Kidney epithelial cell (primary cell): ENCODE measurements at regions not wholly inside any gene's neighbourhood (a gene's known extent, or its start where the extent isn't known, plus 50 kb on each side); places are given as distances from the start of the nearest gene placed in this dataset.

Experiments used
- DNase-seq: peaks from one replicate; pipeline ENCODE4 v3.0.0-alpha.2; 2010; ENCODE audit warnings: low read depth
- H3K27me3 ChIP-seq: 2 replicates; pipeline ENCODE4 v1.6.0; 2011; ENCODE audit warnings: low read length; ENCODE audit not compliant: control insufficient read depth, insufficient read depth
- H3K36me3 ChIP-seq: 2 replicates; pipeline ENCODE4 v1.5.1; 2011; ENCODE audit warnings: low read length; ENCODE audit not compliant: control insufficient read depth, insufficient read depth
- H3K4me3 ChIP-seq: 2 replicates; pipeline ENCODE4 v1.5.1; 2011; ENCODE audit warnings: low read depth, mild to moderate bottlenecking, control low read depth, low read length
- TF ChIP-seq, protein P1 (sequence below): IDR thresholded peaks from 2 replicates; pipeline ENCODE4 v1.5.1; 2011; ENCODE audit warnings: mild to moderate bottlenecking, moderate library complexity, low read length, control low read depth, inconsistent platforms; ENCODE audit not compliant: insufficient read depth, poor library complexity, severe bottlenecking

DNA sequence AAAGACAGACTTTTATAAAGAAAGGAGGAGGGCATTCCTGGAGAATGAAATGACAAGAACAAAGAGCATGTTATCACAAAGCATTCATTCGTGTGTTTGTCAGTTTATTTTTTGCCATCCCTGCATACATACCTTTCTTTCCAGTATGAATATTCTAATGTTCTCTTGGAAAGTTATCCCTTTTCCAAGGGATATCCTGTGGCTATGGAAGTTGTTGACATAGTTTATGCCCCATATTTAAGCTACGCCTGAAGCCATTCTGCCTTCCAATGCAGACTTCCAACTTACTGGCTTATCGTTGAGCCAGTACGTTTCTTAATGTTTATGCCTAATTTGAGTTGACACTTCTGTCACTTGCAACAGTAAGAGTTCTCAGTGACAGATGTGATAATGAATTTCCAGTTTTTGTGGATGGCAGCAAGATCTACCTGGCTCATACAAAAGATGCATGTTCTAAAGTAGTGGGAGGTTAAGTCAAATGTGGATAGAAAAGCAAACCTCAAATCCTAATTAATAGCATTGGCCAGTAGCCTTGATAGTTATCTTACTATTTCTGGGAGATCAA is 133.3 kb upstream of the ANO3 start:
- Histone ChIP-seq H3K36me3 (no peaks in the 10 kb centered on the region), H3K4me3 (no peak overlapping the region), H3K27me3 (no peaks in the 10 kb centered on the region)
- TF ChIP-seq, protein P1, sequence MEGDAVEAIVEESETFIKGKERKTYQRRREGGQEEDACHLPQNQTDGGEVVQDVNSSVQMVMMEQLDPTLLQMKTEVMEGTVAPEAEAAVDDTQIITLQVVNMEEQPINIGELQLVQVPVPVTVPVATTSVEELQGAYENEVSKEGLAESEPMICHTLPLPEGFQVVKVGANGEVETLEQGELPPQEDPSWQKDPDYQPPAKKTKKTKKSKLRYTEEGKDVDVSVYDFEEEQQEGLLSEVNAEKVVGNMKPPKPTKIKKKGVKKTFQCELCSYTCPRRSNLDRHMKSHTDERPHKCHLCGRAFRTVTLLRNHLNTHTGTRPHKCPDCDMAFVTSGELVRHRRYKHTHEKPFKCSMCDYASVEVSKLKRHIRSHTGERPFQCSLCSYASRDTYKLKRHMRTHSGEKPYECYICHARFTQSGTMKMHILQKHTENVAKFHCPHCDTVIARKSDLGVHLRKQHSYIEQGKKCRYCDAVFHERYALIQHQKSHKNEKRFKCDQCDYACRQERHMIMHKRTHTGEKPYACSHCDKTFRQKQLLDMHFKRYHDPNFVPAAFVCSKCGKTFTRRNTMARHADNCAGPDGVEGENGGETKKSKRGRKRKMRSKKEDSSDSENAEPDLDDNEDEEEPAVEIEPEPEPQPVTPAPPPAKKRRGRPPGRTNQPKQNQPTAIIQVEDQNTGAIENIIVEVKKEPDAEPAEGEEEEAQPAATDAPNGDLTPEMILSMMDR = no peak
- DNase-seq = no peak

- no peak overlapping the region for H3K4me3 ChIP-seq
- TF ChIP-seq, protein P1 = no peak
- no peaks in the 10 kb centered on the region for H3K36me3 ChIP-seq
- no peak for DNase-seq
- no peaks in the 10 kb centered on the region for H3K27me3 ChIP-seq
Observed at GRCh38 chr11:26199331-26200095, 132.4 kb upstream of the ANO3 start.

- peak; percentile 35 for DNase-seq
Observed at GRCh38 chr11:26201411-26201810, 130.5 kb upstream of the ANO3 start.

DNA sequence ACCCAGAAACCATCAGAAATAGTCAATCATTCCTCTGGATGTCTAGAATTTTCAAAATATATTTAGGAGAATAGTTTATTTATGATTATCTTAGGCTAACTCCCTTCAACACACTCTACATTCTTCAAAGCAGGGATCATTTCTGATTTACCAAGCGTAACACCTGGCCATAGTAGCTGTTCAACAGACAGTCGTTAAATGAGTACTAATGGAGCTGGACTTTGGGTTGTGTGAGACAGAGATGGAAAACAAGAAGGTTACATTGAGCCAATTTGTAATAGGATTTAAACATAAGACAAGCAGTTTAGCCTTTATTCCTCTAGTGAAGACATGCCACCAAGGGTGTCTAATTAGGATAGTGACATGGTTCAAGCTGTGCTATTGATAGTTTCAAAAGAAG is 129.2 kb upstream of the ANO3 start:
- no peak overlapping the region for H3K4me3 ChIP-seq
- TF ChIP-seq, protein P1 = no peak
- DNase-seq = no peak
- no peaks in the 10 kb centered on the region for H3K27me3 ChIP-seq
- no peaks in the 10 kb centered on the region for H3K36me3 ChIP-seq

More at GRCh38 chr11:26201411-26201810, 130.5 kb upstream of the ANO3 start:
- TF ChIP-seq, protein P1 = no peak
- Histone ChIP-seq H3K36me3 (no peaks in the 10 kb centered on the region), H3K27me3 (no peaks in the 10 kb centered on the region), H3K4me3 (no peak overlapping the region)

- TF ChIP-seq, protein P1 = no peak
- H3K4me3 ChIP-seq = no peak overlapping the region
- H3K27me3 ChIP-seq = no peaks in the 10 kb centered on the region
- H3K36me3 ChIP-seq = no peaks in the 10 kb centered on the region
- no peak for DNase-seq
Observed at GRCh38 chr11:26204101-26204500, 127.8 kb upstream of the ANO3 start.
